SW 1271 (cell line): ENCODE measurements at regions not wholly inside any gene's neighbourhood (a gene's known extent, or its start where the extent isn't known, plus 50 kb on each side); places are given as distances from the start of the nearest gene placed in this dataset.
A peak's percentile ranks its signal among the peaks of the same experiment; 100 is the strongest.
"Not testable (repeated sequence)": the region's sequence is repeated elsewhere in the genome, so short reads cannot be mapped to it uniquely, and the experiment has no call there.

Experiments
- DNase-seq, 2 experiments: peaks; one replicate each; lab custom pipeline; 2025; lab: John Stamatoyannopoulos, UW

DNA sequence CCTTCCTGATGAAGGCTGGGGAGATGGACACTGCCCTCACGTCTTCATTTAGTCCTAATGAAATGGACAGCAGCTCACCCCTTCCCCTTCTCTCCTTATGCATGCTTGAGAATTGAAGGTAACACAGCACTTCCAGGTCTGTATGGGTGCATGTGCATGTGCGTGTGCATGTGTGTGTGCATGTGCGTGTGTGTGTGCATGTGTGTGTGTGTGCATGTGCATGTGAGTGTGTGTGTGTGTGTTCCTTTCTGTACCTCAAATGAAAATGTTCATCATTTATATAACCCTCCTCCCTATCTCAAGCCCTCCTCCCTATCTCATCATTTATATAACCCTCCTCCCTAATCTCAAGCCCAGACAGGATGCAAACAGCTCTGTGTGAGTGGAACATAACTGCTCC lies 444.8 kb downstream of the MAT2B start:
- no peak for DNase-seq

DNA sequence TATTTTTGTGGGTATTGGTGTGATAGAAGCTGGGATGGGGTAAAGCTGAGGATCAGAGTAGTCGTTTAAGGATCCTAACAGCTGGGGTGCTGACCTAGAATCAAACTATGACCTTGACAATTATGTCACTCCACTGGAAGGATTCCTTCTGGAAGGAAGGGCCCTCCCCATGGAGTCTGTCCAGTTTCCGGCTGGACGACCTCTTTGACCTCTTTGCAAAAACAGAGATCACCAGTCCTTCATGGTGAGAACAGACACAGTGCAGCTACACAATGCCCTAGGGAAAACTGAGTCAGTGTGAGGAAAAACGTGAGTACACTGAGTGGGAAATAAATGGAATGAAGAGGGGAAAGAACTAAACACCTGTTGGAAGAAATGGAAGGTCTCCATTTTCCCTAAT lies 445.6 kb downstream of the MAT2B start:
- no peak for DNase-seq

DNA sequence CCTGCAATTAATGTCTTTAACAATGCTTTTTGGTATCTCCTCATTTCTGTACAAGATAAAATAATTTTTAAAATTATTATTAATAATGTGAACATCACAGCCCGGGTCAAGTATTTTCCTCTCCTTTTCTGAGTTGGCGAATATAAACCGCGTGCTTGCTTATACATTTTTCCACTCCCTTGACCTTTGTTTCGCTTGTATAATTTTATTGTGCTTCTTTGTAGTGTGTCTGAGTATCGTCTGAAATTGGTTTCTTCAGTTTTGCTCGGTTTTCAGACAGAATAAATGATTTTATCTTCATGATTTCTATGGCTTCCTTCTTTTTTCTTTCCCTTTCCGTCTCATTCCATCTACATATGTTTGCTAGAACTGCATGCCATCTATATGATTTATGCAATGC lies 448.5 kb downstream of the MAT2B start:
- no peak for DNase-seq

DNA sequence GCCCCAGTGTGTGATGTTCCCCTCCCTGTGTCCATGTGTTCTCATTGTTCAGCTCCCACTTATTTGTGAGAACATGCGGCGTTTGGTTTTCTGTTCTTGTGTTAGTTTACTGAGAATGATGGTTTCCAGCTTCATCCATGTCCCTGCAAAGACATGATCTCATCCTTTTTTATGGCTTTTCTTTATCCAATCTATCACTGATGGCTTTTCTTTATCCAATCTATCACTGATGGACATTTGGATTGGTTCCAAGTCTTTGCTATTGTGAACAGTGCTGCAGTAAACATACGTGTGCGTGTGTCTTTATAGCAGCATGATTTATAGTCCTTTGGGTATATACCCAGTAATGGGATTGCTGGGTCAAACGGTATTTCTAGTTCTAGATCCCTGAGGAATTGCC lies 455.8 kb downstream of the MAT2B start:
- not testable (repeated sequence) for DNase-seq

DNA sequence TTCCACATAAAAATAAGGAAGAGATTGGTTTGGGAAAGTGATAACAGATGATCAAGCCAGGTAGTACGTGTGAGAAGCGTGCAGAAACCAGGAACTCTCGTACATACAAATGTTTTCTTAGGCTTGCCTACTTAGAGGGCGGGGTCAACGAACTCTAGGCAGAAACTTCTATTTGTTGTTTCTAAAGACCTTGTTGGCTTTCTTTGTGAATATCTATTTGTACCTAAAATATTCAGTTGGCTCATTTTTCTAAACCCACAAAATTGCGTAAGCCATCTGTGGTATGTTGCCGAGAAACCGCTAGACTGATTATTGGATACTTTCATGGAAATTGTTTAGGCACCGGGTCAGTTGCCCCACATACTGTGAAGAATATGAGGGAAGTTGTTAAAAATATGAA lies 458.5 kb downstream of the MAT2B start:
- no peak for DNase-seq

DNA sequence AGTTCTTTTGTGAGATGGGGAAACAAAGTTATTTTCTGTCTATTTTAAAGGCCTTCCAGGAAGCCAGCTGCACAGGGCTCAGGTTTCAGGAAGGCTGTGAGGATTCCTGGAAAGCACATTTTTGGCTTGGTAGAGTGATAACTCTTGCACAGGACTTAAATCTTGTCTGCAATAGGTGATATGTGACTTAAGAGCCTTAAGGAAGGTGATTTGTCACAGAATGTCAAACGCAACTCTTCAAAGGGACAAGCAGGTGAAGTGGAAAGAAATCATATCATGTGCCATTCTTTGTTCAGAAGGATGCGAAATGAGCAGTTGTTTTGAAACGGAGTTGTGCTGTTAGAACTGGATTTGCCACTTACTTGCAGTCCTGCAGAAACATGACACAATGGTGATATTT lies 459.3 kb downstream of the MAT2B start:
- DNase-seq: no peak

DNA sequence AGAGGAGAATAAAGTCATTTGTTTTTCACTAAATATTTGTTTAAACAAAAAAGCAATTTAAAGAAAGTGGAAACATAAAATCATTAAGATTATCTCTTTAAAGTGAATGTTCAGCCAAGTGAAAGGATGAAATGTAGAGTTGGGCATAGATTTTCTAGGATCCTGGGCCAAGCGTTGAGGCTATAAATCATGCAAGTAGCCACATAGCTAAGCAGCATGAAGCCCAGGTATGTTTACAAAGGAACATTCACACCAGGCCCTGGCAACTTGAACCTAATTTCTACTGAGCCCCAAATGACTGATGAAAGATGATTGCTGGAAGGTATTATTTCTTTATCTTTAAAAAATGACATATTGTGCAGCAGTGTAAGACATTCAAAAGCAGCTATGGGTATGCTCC lies 461.8 kb downstream of the MAT2B start:
- DNase-seq: no peak

DNA sequence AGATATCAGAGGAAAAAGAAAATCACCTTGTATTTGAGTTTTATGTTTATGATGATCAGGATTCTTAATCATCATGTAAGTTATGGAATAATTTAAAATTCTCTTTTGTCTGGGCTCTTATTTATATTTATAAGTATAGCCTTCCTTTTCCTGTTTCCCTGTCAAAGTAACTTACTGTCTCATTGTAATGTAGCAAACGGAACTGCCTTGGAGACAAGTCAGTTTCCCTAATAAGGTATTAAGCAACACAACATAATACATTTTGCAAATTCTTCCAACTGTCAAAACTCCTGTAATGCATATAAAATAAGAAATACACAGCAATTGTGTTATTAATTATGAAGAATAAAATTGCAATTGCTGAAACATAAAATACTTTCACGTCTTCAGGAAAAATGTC lies 463.2 kb downstream of the MAT2B start:
- no peak for DNase-seq

DNA sequence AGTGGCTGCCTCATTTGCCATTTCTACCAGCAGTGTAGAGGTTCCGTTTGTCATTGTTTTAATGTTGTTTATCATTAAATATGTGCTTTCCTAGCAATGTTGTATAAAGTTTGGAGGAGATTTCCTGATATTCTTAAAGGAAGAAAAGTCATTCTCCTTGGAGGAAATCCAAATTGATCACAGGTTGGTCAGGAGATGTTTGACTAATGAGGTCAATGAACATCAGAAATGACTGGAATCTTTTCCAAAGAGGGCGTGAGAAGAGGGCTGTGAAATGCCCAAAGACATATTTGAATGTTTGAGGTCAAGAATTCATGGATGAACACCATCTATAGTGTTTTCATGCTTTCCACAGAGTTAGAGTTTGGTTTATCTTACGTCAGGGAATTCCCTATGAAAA lies 471.3 kb downstream of the MAT2B start:
- no peak for DNase-seq

DNA sequence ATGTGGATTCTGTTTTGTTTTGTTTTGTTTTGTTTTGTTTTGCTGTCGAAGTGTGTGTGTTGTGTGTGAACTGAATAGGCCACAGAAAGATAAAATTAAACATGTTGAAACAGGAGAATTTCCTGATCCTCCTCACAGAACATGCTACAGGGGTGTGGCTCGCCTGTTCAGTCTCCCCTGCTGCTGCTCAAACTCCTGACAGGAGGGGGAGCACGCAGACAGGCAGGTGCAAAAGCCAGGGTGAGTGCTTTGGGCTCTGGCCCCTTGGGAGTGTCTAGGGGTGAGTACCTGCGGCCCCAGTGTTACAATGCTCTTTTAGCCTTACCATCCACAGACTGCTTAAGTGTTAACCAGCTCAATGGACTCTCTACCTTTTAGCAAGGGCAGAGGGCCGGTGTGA lies 473.5 kb downstream of the MAT2B start:
- DNase-seq: no peak

DNA sequence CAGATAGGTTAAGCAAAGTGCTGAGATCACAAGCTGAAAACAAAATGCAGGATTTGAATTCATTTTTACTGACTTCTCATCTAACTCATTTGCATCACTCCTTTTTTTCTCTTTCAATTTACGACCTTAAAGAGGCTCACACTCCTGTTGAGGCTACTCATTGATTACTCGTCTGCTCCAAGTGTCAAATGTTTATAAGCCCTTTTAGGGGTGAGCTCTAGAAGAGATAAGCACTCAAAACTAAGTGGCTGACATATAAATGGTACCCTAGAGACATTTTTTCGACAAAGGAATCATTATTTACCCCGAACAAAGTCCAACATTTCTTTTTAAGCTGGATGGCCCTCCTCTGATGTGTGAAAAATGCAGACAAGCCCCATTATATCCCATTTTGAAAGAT lies 483.1 kb downstream of the MAT2B start:
- DNase-seq: no peak

DNA sequence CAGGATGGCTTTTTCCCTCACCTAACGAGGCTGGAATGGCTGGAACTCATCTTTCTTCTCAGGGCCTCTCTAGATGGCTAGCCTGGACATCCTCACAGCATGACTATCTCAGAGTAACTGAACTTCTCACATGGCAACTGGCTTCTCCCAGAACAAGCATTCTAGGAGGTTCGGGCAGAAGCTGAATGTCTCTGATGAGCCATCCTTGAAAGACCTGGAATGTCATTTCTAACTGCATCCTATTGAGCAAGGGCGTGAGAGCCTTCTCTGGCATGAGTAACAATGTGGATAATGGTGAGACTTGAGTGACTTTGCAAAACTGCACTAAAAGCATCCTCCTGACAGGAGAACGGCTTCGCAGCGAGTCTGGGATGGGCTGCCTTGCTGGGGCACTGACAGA lies 487.7 kb downstream of the MAT2B start:
- no peak for DNase-seq

DNA sequence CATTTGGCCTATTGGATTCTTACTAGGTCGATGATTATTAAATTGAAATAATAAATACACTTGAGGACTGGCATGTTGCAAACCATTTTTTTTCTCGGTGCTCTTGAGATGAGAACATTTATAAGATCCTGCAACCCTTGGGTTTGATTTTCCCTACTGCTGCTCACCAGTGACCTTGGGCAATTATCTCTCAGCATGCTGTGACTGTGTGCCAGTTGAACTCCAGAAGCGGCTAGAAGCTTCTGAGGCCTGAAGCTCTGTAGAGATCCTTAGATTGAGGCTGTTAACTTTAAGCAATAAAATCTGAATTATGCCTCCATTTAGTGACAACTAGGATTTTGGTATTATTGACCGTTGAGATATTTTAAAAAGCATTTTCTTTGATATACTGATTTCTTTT lies 489.8 kb downstream of the MAT2B start:
- DNase-seq: no peak

DNA sequence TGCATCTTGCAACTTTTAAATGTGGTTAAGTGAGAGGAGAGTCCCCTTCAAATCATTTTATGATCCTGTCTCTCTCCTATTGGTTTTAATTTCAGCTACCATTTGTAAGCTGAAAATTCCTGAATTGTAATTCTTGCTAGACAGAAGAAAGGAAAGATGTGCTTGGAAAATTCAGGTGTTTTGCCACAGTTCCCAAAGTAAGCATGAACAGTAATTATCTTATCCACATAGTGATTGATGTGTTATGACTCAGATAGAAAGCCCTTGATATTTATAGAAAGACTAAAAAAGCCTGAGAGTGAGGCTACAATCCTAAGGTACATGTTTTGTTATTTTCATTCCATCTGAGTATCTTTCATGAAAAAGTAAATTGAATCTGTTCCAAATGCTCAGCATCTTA lies 492.5 kb downstream of the MAT2B start:
- no peak for DNase-seq

DNA sequence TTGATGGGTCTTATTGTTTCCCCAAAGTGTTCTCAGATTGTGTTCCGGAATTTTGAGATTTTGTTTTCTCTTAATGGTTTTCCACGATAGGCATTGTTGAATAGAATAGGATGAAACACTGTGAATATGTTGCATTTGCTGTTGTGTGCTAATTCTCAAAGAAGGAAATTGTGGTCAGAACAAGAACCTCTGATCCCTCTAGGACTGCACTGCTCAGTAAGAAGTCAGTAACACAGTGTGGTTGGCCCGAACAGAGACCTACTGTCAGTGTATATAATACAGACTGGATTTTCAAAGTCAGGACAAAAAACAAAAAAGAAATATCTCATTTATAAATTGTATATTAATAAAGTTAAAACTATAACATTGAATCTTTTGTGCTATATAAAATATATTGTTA lies 494.8 kb downstream of the MAT2B start:
- no peak for DNase-seq

DNA sequence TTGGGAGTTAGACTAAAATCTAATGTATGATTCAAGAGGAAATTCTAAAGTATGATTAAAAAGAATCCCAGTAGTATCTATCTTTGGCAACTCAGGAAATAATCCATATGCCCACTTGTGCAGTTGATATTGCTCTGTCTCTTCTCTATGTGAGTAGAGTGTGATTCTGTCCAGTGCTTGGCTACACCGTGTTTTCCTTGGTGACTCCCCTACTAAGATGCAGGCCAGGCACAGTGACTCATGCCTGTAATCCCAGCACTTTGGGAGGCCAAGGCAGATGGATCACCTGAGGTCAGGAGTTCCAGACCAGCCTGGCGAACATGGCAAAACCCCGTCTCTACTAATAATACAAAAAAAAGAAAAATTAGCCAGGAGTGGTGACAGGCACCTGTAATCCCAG lies 495.4 kb downstream of the MAT2B start:
- no peak for DNase-seq

DNA sequence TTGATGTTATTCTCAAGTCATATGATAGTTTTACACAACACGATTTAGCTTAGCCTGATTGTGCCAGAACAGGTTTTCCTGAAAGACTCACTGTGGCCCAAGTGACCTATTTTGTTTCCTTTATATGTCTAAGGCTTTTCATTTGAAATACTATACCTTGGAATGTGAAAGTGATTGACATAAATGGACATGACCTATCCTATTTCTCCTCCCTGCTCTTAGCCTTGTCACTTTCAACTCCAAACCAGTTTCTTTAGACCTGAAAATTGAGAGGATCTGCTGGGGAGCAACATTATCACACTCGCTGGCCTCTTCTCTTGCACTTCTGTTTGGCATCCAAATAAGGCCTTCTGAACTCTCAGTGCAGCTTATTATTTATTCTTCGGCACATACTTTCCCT lies 496.8 kb downstream of the MAT2B start:
- no peak for DNase-seq

DNA sequence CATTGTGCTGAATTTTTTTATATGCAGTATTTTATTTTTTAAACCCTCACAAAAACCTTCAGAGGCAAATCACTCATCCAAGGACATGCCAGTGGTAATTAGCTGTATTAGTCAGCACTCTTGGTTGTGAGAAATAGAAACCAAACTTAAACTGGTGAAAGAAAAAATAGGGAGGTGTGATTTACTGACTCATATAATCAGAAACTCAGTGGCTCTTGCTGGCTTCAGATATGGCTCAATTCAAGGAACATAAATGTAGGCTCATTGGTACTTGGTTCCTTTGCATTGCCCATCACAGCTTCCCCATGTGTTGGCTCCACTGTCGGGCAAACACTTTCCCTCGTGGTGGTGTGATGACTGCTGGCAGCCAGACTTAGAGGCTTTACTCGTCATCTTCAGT lies 497.2 kb downstream of the MAT2B start:
- no peak for DNase-seq

DNA sequence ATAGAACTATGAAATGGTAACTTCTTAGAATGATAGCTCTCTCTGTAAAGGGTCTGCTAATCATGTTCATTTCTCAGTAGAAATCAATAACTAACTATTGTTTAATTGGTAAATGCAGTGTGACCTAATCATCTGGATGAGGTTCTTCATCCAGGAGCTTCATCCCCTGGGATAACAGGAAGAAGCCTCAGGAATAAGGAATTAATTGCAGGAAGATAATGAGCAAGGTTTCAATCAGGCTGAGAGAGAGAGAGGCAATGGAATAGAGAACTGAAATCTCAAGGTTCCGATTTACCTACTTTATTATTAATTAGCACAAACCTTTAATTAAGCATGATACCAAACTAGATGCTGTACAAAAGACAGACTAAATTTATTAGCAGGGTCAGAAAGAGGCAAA lies 499.7 kb downstream of the MAT2B start:
- no peak for DNase-seq

DNA sequence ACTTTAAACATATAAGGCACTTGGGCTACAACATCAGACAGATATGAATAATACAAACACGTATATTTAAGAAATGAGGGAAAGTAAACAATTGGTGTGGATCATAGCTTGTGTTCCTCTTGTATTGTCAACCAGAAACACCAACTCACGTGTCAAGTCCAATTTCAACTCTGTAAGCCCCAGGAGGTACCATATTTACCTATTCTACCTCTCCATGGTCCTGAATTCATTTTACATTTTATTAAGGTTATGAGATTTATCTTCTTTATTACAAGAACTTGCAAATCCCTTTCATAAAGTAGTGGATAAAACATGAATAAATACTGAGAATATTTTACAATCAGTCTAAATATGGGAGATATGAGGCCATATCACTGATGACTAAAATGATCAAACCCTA lies 501.6 kb downstream of the MAT2B start:
- no peak for DNase-seq

DNA sequence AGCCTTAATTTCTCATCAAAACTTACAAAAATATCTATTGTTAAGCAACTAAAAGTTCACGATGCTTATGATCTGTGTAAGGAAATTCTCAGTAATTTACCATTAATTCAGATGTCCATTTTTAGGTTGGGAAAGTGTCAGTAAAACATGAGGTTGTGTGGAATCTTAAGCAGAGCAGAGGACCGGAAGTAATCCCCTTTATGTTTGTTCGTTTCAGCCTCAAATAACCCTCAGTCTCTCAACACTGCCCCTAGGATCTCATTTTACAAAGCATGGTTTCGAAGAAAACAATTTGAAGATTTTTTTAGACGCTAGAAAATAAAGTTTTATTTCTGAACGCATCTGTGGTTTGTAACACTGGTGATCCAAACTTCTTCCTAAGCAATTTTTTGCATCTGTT lies 504.2 kb downstream of the MAT2B start:
- DNase-seq: no peak

DNA sequence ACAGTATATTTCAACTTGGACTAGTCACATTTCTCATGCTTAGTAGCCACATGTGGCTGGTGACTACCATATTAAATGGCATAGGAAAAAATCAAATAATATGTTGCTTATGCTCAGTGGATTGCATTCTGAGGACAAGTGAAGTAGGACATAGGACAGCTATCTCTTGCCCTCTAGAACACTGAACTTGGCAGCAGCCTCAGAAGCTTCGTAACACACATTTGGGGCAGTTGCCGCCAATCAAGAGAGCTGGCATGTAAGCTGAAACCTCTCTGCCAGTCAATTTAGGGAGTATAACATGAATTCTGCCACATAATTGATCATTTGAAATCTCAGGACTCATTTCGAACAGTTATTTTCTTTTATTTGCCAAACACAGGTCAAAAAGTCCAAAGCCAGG lies 505.5 kb downstream of the MAT2B start:
- DNase-seq: no peak

DNA sequence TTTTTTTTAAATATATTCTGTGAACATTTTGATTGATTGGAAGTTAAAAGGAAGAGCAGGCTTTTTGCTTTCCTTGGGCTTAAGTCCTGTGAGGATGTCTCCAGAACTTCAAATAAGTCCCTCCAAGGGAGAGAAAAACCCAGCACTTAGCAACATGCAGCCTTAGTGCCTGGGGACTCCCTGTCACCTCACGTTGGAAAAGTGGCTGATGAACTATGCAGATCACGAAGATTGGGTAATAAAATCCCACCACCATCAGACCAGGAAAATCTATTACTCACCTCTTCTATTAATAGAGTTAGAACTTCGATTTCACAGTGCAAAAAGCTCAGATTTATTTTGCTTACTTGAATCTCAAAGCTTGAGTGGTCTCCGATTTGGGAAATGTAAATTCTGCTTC lies 507.0 kb downstream of the MAT2B start:
- DNase-seq: no peak

DNA sequence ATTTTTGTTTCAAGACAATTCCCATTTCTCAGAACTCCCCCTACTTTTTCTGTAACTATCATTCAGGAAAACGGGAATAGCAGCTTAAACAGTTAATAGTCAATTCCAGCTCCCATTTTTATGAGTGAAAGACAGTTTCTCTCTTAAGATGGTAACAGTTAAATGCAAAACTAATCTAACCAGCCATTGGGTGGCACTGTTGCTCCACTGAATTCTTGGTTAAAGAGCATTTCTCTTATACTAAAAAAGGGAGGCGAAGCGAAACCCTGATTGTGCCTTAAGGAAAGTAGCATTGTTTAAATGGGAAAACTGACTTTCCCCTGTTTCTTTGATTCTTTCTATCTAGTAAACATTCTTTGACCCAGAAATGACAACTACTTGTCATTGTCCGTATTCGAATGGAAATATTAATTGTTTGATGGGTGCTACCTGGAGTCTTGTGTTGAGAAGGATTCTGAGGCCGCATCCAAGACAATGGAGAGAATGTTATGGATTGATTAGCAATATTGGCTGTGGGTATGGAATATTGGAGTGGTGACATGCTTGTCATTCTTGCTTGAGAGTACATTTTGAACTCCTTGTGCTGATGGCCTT lies 507.8 kb downstream of the MAT2B start:
- DNase-seq: peak; percentile 9 to 71

DNA sequence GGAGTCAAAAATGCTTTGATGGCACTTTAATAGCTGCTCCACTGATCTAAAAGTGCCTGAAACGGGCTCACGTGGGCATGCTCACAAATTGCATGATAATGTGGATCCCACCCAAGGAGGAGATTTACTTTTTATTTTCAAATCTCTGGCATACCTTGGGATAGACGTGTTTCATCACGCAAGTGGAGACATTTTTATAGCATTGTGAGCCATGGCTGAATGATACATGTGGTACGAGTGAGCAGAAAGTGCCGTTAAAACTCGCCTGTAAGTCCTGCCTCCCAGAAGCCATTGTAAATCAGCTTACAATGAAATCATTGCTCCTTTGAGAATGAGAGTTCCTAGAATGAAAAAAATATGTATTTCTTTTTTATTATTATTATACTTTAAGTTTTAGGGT lies 514.7 kb downstream of the MAT2B start:
- no peak for DNase-seq
